Dedifferentiated amniotic fluid mesenchymal stem cell (primary cell): ENCODE measurements at regions not wholly inside any gene's neighbourhood (a gene's known extent, or its start where the extent isn't known, plus 50 kb on each side); places are given as distances from the start of the nearest gene placed in this dataset.
"Not testable (repeated sequence)": the region's sequence is repeated elsewhere in the genome, so short reads cannot be mapped to it uniquely, and the experiment has no call there.

Experiments used
- DNase-seq: peaks from one replicate; pipeline ENCODE4 v3.0.0-alpha.2; 2016; ENCODE audit errors: extremely low spot score

- DNase-seq, result not testable (repeated sequence)
Observed at GRCh38 chr5:177857642-177858200, 75.0 kb upstream of the FAM153A start.

DNA sequence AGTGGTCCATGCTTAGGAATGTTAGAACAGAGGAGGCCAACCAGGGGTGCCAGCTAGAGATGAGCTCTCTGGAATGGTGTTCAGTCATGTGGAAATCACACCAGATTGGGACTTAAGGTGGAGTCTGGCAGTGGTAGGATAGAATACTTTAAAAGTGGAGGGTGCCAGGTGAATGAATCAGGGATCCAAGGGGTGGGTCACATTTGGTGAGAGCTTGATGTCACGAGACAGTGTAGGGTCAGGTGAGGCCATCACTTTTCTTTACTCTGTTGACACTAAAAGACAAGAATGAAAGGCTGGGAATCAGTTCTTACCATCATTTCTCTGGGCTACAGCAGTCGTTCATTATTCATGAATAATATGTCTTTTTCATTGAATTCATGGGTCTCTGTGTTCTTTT lies 73.8 kb upstream of the FAM153A start:
- DNase-seq, result not testable (repeated sequence)

GRCh38 chr5:177847914-177848313 lies 65.2 kb upstream of the FAM153A start:
- DNase-seq, result not testable (repeated sequence)

- DNase-seq, result not testable (repeated sequence)
Observed at GRCh38 chr5:177846598-177846997, 63.9 kb upstream of the FAM153A start.

DNA sequence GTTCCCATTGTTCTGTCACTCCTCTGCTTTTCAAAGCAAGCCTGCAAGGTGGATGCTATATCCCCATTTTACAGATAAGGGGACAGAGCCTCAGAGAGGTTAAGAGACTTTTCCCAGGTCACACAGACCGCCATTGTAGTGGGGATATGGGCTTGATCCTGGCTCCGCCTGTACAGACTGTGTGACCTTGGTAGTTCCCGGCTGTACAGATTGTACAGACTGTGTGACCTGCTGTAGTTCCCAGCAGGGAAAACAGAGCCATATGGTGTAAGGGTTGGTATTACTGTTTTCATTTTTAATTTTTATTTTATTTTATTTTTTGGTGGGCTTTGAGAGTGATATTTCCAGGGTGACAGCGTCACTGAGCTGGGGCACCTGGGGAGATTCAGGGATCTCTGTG lies 63.2 kb upstream of the FAM153A start:
- DNase-seq, result not testable (repeated sequence)

DNA sequence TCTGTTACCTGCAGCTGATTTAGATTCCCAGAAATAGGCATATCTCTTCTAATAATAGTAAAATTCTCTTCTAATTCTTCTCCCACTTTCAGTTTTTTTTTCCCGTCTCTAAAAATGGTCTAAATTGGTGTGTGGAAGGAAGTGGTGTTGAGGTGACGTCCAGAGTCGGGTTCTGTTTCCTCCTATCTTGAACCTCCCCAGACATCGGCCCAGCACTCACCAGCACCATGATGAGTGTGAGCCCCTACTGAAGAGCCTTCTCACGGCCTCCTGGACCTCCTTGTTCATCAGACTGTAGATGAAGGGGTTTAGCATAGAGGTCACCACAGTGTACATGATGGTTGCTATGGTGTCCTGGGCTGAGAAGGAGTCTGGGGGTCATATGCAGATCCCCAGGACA lies 53.5 kb upstream of the FAM153A start:
- not testable (repeated sequence) for DNase-seq
